ENCODE measurements at regions not wholly inside any gene's neighbourhood (a gene's known extent, or its start where the extent isn't known, plus 50 kb on each side); places are given as distances from the start of the nearest gene placed in this dataset.

DNA sequence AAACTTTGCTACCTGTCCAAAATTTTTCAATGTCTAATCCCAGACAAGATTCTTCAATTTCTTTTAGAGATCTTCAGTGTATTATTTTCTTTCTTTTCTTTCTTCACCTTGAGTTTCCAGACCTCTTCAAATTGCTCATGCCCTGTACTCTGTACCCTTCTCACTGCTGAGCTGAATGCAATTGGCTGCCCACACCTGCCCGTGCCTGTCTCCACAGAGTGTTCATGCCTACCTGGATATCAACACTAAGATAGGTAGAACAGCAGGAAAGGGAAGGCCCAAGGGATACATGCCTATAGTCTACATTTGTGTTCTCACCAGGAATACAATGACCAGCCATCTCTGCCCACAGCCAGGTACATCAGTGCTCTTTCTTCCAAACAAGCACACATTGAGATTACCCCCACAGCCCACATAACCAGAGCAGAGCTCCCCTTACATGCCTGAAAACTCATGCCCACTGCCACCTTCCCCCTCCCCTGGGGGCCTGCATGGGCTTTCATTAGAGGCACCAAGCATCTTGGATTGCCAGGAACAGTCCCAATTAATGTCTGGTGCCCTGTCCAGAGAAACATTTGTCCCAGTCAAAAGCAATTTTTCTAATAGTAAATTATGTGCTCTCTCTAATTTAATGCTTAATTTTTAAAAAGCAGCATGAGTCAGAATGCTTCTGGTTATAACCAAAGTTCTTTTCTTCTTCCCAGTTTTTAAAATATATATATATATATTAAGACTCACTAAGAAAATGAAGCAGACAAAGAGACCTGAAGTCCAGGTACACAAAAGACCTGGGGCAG lies 134.9 kb upstream of the SLC14A2 start:
- no peak for DNase-seq (ENCODE audit: low read depth, low spot score)
- H3K4me3 ChIP-seq (ENCODE audit: low read depth, low read length), result no peak overlapping the region
- ChIA-PET POLR2A (no interaction called here), CTCF (no interaction called here)
- TF ChIP-seq, protein P1, sequence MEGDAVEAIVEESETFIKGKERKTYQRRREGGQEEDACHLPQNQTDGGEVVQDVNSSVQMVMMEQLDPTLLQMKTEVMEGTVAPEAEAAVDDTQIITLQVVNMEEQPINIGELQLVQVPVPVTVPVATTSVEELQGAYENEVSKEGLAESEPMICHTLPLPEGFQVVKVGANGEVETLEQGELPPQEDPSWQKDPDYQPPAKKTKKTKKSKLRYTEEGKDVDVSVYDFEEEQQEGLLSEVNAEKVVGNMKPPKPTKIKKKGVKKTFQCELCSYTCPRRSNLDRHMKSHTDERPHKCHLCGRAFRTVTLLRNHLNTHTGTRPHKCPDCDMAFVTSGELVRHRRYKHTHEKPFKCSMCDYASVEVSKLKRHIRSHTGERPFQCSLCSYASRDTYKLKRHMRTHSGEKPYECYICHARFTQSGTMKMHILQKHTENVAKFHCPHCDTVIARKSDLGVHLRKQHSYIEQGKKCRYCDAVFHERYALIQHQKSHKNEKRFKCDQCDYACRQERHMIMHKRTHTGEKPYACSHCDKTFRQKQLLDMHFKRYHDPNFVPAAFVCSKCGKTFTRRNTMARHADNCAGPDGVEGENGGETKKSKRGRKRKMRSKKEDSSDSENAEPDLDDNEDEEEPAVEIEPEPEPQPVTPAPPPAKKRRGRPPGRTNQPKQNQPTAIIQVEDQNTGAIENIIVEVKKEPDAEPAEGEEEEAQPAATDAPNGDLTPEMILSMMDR (IDR thresholded peaks at IDR 0.05; ENCODE audit: insufficient read depth, low read length, missing control alignments), result no peak

DNA sequence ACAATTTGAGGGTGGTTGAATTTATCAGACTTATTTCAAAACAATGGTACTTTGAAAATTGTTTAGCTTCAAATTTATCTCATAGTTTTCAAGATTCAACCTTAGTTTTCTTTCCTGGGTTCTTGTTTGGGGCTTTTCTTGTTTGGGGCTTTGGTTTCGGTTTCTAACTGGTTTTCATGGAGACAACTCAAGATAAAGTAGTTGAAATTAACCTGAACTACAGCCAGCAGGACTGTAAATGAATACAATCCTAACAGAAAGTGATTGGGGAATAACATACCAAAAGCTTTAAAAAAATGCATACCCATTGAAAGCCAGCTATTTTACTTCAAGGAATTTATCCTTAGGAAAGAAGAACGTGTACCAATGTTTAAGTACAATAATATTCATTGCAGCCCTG lies 133.5 kb upstream of the SLC14A2 start:
- DNase-seq (ENCODE audit: low read depth, low spot score), result no peak
- ChIA-PET CTCF (no interaction called here), POLR2A (no interaction called here)
- TF ChIP-seq, protein P1 (IDR thresholded peaks at IDR 0.05; ENCODE audit: insufficient read depth, low read length, missing control alignments), result no peak
- H3K4me3 ChIP-seq (ENCODE audit: low read depth, low read length), result no peak overlapping the region

DNA sequence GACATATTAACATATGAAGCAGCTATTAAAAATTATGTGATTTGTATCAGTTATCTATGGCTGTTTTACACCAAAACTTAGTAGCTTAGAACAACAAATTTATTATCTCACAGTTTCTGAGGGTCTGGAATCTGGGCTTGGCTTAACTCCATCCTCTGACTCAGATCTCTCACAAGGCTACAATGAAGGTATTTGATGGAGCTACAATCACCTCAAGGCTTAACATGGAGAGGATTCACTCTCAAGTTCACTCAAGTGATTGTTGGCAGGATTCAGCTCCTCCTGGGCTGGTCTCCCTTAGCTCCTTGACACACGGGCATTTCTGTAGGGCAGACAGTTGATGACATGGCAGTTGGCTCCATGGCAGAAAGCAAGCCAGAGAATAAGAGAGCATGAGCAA lies 133.0 kb upstream of the SLC14A2 start:
- no peak for DNase-seq (ENCODE audit: low read depth, low spot score)
- no peak overlapping the region for H3K4me3 ChIP-seq (ENCODE audit: low read depth, low read length)
- CTCF ChIA-PET, result no interaction called here
- TF ChIP-seq, protein P1 (IDR thresholded peaks at IDR 0.05; ENCODE audit: insufficient read depth, low read length, missing control alignments), result no peak
- POLR2A ChIA-PET, result no interaction called here

DNA sequence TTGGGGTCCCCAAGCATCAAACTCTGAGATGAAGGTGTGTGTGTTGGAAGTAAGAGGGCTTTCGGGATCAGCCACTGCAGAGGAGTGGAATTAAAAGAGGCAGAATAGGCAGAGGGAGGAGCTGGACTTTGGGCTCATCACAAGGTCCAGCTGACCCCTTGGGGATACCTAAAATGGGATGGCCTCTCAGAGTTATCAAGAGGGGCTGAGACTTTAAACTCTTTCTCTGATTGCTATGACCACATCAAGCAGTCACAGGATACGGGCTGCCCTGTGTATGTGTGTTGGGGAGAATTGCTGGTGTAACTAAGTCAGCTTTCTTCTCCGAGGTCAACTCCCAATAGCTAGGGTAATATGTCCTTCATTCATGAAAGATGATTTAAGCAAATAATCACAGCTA lies 127.7 kb upstream of the SLC14A2 start:
- TF ChIP-seq, protein P1 (IDR thresholded peaks at IDR 0.05; ENCODE audit: insufficient read depth, low read length, missing control alignments), result no peak
- ChIA-PET CTCF (no interaction called here), POLR2A (no interaction called here)
- no peak overlapping the region for H3K4me3 ChIP-seq (ENCODE audit: low read depth, low read length)
- DNase-seq (ENCODE audit: low read depth, low spot score), result no peak

DNA sequence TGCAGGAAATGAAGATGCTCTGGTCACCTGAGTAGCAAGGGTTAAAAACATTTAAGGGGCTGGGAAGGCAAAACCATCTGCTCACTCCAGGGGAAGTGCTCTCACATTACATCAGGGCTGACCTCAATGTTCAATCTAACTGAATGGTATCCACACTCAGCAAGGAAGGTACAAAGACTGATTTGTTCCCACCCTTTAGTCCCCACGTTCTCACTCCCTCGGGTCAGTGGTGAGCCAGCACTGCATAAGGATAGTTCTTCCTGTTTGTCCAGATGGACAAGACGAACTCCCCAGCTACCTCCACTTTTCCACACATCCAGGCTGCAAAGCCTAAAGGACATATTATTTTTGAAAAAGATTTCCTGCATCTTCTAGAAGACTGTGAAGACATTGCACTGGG lies 126.6 kb upstream of the SLC14A2 start:
- TF ChIP-seq, protein P1 (IDR thresholded peaks at IDR 0.05; ENCODE audit: insufficient read depth, low read length, missing control alignments), result no peak
- no peak for DNase-seq (ENCODE audit: low read depth, low spot score)
- H3K4me3 ChIP-seq (ENCODE audit: low read depth, low read length), result no peak overlapping the region
- CTCF ChIA-PET, result no interaction called here
- POLR2A ChIA-PET, result no interaction called here

DNA sequence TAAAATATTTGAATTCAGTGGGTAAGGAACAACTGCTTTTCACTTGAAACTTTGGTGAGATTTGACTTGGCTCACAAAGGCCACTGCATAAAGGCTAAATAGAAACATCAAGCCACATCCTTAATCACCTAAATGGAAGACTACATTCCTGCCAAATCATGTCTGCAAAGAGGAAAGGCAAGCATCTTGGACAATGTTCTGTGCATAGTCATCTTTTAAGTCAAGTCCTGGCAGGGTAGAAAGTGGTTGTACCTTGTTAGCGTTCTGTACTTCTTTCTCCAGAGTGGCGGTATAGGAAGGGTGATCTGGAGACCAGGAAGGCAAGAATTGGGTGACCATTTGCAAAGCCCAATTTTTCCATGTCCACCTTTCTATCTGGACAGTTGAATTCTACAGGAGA lies 121.4 kb upstream of the SLC14A2 start:
- H3K4me3 ChIP-seq (ENCODE audit: low read depth, low read length), result no peak overlapping the region
- CTCF ChIA-PET, result no interaction called here
- TF ChIP-seq, protein P1 (IDR thresholded peaks at IDR 0.05; ENCODE audit: insufficient read depth, low read length, missing control alignments), result no peak
- POLR2A ChIA-PET, result no interaction called here
- DNase-seq (ENCODE audit: low read depth, low spot score), result no peak

Data from AG04449 (cell line).